ENCODE measurements at regions not wholly inside any gene's neighbourhood (a gene's known extent, or its start where the extent isn't known, plus 50 kb on each side); places are given as distances from the start of the nearest gene placed in this dataset.

DNA sequence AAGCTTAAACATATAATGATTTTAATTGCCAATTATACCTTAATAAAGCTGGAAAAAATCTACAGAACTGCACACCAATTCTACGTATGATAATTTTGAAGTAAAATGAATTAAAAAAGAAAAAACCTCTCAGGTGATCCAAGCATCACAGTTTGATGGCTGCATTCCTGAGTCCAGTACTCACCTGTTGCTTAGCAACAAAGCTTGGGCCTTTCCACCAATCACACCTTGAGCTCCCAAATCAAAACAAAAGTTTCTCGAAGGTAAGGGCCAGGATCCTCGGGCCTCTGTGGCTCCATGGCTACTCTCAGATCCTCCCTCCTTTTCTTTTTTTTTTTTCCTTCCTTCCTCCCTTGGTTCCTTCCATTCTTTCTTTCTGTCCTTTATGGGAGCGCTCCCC lies 137.2 kb upstream of the PCBD1 start:
- no peak for DNase-seq

DNA sequence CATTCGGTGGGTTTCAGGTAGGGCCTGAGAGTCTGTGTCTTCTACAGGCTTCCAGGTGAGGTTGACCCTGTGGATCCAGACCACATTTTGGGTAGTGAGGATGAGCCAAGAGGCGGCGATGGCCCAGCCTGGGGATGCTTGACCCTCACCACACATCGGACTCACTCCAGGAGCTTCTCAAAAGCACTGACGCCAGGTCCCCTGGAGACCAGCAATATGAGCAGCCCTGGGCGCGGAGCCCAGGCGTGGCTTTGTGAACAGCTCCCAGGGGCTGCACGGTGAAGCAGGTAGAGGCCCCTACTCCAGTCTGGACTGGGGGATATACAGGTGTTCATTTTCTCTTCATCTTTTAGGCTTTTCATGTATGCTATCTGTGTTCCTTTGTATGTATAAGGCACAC lies 139.7 kb upstream of the PCBD1 start:
- no peak for DNase-seq

DNA sequence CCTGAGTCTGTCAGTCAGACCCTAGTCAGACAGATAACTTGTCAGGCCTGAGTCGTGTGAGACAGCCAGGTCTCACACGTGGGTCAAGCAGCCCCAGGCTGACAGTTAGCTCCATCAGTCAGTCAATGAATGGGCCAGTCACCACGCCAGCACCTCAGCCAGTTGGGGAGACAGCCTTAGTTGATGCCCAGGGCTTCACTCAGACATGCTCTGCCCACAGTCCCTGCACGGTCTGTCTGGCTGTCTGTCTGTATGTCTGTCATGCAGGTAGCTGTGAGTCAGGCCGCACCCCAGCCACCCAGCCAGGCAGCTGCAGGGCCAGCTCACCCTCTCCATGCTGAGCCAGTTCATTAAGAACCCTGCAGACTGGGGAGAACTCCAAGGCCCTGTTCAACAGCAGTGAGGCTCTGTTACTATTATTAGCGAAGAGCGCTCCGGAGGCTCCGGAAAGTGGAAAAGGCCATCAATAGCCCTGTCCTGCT lies 141.1 kb upstream of the PCBD1 start:
- DNase-seq = no peak

DNA sequence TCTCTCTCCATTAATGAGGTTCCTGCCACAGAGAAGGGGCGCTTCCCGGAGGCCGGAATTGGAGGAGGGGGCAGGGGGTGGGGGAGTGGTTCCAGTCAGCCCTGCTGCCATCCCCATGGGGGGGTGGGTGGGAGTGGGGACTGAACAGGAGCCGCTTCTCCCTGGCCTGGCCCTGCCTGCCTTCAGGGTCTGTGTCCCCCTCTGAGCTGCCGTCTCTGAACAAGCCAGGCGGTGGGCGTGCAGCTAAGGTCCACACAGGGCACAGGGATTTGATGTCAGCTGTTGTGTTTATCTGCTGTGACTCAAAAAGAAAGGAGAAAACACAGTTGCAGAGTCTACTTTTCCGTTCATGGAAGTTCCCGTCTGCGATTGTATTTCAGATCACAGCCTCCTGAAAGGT lies 141.5 kb upstream of the PCBD1 start:
- DNase-seq = no peak

DNA sequence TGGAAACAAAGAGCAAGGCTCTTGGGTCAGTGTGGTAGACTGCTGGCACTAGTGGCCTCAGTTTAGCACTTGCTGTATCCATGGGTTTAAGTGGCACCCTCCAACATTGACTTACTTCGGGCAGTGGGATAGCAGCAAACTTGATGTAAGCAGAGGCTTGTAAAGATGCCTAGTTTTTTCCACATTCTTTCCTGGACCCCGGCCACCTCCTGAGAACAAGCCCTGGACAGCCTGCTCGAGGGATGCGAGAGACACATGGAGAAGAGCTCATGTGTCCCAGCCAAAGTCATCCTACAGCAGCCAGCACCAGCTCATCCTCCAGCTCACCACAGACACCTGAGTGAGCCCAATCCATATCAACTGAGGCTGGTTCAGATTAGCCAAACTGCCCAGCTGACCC lies 142.7 kb upstream of the PCBD1 start:
- no peak for DNase-seq

DNA sequence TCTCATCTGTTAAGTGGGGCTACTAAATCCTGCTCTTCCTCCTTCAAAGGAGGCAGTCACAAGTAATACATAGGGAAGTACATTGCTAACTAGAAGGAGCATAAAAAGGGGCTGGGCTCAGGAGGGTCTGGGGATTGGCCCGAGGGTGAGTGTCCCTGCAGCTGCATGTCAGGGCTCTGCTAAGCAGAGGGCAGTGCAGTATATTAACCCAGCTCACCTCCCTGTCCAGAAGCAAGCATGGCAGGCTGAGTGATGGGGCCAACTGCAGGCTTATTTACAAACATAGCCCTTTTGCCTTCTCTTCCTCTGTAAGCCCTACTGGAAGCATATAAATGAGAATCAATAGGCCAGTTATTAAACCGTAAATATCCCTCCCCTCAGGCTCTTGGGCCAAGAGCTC lies 143.2 kb upstream of the PCBD1 start:
- no peak for DNase-seq

DNA sequence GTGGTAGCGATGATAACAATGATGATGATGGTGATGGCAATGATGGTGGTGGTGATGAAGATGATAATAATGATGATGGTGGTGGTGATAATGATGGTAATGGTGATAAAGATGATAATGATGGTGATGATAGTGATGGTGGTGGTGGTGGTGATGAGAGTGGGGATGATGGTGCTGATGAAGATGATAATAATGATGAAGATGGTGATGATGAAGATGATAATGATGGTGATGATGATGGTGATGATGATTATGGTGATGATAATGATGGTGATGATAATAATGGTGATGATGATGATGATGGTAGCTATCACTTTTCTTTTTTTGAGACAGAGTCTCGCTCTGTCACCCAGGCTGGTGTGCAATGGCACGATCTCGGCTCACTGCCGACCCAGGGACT lies 144.5 kb upstream of the PCBD1 start:
- DNase-seq = no peak

DNA sequence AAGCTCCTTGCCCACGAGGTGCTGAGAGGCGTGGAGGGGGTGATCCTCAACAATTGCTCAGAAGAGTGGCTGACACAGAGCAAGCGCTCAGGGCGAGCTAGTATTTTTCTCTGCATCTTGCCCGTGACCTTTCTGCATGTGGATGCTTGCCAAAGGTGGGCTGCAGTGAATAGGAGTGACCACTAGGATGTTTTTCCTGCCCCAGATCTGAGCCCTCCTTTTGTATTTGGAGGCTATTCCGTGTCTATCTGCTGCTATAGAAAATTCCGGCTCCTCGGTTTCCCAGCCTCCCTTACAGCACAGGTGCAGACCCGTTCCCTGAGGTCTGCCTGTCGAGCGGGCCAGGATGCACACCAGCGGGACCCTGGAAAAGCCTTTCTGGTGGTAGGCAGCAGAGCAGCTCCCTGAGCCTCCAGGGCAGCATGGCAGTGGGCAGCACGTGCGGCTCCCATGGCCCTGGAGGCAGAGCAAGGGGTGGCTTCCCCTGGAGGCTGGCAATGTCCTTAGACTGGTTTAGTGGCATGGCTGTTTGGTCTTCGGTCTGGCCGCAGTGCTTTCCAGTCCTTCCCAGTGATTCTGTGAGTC lies 145.1 kb upstream of the PCBD1 start:
- DNase-seq = no peak

DNA sequence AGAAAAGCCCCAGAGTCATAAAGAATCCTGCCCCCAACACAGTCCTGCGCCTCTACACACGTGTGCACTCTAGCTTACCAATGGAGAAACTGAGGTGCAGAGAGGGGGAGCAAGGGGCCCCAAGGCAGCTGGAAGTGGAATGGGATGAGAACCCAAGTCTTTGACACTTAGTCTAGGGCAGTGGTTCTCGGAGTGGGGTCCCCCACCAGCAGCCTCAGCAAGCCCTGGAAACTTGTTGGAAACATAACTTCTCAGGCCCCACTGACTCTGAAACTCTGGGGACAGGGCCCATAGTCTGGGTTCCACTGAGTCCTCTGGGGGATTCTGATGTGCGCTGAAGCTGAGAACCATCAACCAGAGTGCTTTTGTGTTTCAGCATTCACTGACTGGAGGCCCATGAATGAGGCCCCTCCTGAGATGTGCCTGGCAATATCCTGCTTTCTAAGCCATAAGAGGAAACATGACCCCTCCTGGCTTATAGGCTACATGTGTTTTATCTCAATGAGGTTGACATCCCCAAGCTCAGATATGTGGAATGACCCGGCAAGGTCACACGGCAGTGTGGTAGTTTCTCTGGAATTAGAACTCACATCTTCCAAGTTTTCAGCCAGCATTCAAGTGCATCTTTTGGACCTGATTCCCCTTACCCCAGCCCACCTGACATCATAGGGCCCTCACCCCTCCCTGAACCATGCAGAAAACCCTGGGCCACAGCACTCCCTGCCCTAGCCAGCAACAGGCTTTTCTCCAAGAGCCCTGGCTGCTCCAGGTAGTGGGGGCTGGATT lies 147.3 kb upstream of the PCBD1 start:
- no peak for DNase-seq

DNA sequence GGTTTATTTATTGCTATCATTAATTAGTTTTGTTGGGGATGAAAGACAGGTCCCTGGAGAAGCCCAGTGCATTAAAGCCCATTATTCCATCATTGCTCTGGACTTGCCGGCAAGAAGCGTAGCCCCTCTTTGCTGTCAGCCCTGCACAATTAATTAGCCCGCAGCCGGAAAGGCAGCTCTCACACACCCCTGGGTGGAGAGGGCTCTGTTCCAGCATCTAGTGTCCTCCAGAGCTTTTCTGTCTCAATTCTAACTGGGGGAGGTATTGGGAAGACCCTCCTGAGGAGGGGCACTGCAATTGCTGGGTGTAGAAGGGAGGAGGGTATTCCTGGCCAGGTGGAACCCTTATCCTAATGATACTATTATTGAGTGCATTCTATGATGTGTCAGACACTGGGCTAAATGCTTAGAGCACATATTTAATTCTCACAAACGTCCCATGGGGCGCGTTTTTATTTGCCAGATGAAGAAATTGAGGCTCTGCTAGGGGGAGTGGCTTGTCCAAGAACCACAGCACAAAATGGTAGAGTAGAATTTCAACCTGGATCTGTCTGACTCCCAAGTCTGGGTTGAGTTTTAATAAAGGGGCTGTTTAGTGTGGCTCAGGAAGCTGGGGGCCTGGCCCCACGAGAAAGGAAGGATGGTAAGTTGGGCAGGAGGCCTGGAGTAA lies 148.1 kb upstream of the PCBD1 start:
- DNase-seq = no peak

DNA sequence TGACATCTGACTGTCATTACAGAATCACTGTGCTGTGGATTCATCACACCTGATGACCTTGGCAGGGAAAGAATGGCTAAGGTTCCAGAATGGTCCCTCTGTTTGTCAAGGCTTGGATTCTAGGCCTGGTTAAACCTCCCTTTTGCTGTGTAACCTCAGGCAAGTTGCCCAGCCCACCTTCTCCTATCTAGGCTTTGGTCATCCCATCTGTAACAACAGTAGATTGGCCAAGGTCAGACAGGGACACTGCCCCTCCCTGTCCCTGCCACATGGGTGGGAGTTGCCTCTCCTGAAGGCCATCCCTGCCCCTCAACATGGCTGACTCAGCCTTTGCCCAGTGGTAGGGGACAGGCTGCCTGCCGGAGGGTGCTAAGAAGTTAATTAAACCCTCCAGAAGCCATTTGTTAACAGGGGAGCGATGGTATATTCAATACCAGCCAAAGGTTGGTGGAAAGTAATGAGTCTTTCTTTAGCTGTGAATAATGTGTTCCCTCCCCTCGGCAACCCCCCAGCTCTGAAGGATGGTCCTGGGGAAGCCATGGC lies 149.8 kb upstream of the PCBD1 start:
- no peak for DNase-seq

DNA sequence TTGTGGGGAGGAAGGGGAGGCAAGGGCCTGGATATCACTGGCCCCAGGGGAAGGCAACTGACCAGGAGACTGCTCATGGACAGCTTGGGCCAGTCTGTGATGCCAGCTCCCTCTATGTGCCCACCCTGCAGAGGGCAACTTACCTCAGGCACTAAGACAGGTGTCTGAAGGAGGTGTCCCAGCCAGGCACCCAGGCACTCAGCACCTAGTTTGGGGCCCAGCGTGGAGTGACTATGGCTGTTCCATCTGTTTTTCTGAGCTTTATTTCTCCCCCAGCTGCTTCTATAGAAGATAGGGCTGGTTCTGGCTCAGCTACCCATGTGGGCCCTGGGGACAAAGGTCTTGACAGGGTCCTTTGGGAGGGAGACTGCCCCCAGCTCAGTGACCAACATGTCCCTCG lies 150.6 kb upstream of the PCBD1 start:
- DNase-seq = no peak

DNA sequence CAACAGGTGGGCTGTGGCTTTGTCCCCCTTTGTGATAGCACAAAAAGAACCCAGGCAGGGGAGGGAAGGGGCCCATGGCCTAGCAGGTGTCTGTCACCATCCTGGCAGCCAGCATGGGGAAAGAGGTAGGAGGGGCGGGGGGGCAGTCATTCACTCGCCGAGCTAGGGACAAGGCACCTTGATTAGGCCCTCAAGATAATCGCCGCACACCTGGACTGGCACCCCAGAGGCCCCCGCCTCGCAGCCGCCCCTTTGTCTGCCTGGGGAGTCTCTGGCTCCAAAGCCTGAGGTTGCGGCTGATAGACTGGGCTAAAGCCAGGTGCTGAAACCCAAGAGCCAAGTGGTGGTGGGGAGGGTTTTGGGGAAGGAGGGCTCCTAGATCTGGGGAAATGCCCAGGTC lies 151.2 kb upstream of the PCBD1 start:
- no peak for DNase-seq

DNA sequence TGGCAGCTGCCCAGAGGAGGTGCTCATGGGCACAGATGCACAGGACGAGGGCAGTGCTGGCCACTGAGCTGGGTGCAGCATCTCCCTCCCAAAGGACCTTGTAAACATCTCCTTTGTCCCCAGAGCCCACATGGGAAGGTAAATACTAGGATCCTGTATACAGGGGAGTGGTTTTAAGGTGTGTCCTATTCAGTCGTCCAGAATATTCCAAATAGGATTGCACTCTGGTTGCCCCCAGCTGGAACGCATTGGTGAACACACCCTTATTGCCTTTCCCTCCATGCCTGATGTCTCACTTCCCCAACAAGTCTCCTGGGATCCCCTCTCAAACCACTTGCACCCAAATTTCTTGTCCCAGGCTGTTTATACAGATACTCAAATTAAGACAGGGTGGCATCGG lies 152.0 kb upstream of the PCBD1 start:
- no peak for DNase-seq

DNA sequence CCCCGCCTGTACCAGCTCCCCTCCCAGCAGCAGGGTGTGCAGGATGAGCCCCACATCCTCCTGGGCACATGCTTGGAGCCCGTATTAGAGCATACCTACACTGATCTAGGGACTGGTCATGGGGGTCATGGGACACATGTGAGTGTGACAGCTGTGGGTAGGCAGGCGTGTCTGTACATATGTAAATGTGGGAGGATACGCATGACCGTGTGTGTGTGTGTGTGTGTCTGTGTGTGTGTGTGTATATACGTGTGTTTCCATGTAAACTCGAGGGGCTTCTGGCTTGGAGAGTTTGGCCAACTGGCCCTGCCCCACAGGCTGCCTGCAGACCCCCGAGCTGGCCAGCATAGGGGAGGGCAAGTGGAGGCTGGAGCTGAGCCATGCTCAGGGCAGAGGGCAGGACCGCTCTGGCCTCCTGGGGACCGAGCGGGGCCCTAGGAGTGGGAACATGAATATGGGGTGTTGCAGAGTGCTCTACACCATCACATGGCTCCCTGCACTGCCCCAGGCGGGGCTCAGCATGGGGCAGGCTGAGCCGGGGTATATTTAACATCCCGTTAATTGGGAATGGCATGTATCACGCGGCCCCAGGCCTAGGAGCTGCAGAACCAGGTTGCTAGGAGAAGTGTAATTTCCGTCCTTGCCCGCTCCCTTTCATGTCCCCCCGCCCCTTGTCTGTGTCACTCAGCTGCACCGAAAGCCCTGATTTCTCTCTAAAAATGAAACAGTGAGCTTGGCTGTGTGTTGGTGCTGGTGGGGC lies 152.7 kb upstream of the PCBD1 start:
- no peak for DNase-seq

DNA sequence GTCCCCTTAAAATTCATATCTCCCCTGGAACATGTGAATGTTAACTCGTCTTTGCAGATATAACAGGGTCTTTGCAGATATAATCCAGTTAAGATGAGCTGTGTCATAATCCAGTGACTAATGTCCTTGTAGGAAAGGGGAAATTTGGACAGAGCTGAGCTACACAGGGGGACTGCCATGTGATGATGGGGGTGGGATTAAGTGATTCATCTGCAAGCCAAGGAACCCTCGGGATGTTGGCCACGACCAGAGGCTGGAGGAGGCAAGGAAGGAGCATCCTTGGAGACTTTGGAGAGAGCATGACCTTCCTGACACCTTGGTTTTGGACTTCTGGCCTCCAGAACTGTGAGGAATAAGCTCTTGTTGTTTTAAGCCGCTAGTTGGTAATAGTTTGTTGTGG lies 153.9 kb upstream of the PCBD1 start:
- DNase-seq = no peak

DNA sequence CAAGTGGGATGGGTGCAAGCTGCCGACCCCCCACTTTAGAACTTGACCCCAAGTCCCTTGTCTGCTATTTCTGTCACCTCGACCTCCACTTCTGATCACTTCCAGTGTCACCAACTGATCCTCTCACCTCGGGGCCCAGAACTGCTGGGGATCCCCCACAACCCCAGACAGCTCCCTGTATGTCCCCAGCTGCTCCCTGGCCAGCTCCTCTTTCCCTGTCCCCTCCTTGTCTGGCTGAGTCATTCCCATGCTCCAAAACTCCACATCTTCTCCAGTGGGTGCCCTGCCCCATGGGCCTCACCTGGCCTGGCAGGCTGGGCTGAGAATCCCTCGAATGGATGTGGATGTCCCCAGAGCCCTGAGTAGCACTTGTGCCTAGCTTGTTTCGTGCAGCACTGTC lies 154.3 kb upstream of the PCBD1 start:
- DNase-seq = no peak

DNA sequence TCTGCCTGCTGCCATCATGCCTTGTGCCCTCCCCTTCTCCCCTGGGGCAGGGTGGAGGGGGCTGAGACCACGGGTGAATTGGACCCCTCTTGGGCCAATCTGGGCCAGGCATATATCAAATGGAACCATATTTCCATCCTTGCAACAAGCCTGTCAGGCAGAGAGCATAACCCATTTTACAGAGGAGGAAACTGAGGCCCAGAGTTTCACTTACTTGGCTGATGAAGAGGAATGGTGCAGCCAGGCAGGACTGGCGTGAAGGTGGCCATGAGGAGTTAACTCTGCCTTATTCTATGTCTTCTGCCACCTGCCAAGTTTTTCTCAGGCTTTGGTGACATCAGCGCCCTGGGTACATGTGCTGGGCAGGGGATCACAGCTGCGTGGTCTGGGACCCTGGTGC lies 155.5 kb upstream of the PCBD1 start:
- DNase-seq = no peak

DNA sequence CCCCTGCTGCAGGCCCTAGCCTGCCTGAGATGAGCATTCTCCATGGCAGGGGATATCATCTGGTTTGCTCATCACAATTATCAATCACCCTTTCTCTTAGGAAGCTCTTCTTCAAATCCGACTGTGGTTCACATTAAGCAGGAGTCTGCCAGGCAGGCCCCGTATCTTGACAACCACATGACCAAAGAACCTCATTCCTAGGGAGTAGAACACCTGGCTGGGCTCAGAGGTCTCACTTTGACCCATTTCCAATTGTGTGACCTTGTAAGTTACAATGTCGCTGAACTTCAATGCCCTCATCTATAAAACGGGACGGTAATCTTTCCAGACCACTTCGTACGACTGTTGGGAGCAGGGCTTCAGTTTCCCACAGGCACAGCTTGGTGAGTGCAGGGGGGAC lies 156.4 kb upstream of the PCBD1 start:
- DNase-seq = no peak

DNA sequence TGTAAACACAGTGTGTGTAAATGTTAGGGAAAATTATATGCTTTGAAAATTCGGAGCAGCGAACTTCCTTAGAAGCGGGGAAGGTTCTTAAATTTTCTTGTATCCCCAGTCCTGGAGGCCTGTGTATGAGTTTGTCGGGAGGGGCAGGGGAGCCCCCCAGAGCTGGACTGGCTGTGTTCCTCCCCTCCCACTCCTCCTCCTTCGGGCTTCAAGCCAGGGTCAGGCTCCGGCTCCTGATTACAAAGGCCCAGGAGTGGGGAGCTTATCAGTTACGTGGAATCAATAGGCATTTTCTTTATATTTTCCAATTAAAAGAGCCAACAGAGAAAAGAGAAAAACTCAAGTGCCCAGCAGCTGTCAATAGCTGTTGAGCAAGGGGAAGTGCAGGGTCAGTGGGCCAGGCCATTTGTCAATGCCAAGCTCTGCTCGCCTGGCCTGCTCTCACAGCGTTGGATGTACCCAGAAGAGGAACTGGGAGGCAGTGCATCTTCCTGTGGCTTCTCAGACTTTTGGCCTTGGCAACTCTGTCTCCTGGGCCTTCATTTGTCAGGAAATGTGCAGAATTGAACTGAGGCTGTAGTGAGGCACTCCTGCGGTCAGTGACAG lies 156.9 kb upstream of the PCBD1 start:
- DNase-seq = no peak

DNA sequence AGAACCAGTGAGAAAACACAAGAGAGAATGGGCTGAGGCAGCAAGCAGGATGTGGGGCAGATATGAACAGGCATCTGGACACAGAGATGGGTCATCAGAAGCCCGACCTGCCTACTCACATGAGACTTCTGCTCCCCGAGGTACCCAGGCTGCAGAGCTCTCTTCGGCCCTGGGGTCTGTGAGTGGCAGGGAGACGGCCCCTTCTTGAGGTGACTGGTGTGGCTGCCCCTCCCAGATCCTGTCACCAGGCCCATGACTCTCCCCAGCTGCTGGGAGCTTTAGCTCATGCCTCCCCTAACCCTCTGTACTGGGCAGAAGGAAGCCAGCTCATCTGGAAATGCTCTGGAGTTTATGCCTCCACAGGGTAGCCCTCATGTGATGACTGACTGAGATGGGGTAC lies 157.6 kb upstream of the PCBD1 start:
- no peak for DNase-seq

DNA sequence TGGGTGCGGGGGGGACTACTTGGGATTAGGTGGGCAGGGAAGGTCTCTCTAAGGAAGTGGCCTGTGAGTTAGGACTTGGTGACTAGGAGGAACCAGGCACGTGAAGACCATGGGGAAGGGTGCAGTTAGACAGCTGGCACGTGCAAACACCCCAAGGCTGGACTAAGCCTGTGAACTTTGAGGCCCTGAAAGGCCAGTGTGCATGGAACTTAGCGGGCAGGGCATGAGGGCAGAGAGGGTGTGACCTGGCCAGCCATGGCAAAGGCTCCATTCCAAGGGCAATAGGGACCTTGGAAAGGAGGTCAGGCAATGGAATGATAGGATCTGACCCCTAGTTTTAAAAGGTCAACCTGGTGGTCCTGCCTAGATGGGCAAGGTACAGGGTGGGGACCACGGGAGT lies 158.4 kb upstream of the PCBD1 start:
- DNase-seq = no peak

Measured in NCI-H2171 treated with DMSO at 0.1 percent for 48 hours (cell line).